ENCODE measurements at regions not wholly inside any gene's neighbourhood (a gene's known extent, or its start where the extent isn't known, plus 50 kb on each side); places are given as distances from the start of the nearest gene placed in this dataset.

GRCh38 chr13:22086597-22087330, 415.9 kb downstream of the FGF9 start:
- TF ChIP-seq POLR2A (IDR thresholded peaks at IDR 0.05; ENCODE audit: borderline replicate concordance, extremely low read depth, insufficient read depth, insufficient read length), result no peak
- TF ChIP-seq, protein P1, sequence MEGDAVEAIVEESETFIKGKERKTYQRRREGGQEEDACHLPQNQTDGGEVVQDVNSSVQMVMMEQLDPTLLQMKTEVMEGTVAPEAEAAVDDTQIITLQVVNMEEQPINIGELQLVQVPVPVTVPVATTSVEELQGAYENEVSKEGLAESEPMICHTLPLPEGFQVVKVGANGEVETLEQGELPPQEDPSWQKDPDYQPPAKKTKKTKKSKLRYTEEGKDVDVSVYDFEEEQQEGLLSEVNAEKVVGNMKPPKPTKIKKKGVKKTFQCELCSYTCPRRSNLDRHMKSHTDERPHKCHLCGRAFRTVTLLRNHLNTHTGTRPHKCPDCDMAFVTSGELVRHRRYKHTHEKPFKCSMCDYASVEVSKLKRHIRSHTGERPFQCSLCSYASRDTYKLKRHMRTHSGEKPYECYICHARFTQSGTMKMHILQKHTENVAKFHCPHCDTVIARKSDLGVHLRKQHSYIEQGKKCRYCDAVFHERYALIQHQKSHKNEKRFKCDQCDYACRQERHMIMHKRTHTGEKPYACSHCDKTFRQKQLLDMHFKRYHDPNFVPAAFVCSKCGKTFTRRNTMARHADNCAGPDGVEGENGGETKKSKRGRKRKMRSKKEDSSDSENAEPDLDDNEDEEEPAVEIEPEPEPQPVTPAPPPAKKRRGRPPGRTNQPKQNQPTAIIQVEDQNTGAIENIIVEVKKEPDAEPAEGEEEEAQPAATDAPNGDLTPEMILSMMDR (IDR thresholded peaks at IDR 0.05 in 2 of 3, conservative IDR thresholded peaks at IDR 0.05 in 1 of 3; ENCODE audit: borderline replicate concordance in 1 of 3, insufficient read depth in 1 of 3, low read depth in 2 of 3, low read length in 2 of 3), result no peak
- TF ChIP-seq POLR2AphosphoS5 (IDR thresholded peaks at IDR 0.05; ENCODE audit: low read depth, low read length), result no peak
- no peak for TF ChIP-seq EZH2 (IDR thresholded peaks at IDR 0.05)
- TF ChIP-seq, protein P2, sequence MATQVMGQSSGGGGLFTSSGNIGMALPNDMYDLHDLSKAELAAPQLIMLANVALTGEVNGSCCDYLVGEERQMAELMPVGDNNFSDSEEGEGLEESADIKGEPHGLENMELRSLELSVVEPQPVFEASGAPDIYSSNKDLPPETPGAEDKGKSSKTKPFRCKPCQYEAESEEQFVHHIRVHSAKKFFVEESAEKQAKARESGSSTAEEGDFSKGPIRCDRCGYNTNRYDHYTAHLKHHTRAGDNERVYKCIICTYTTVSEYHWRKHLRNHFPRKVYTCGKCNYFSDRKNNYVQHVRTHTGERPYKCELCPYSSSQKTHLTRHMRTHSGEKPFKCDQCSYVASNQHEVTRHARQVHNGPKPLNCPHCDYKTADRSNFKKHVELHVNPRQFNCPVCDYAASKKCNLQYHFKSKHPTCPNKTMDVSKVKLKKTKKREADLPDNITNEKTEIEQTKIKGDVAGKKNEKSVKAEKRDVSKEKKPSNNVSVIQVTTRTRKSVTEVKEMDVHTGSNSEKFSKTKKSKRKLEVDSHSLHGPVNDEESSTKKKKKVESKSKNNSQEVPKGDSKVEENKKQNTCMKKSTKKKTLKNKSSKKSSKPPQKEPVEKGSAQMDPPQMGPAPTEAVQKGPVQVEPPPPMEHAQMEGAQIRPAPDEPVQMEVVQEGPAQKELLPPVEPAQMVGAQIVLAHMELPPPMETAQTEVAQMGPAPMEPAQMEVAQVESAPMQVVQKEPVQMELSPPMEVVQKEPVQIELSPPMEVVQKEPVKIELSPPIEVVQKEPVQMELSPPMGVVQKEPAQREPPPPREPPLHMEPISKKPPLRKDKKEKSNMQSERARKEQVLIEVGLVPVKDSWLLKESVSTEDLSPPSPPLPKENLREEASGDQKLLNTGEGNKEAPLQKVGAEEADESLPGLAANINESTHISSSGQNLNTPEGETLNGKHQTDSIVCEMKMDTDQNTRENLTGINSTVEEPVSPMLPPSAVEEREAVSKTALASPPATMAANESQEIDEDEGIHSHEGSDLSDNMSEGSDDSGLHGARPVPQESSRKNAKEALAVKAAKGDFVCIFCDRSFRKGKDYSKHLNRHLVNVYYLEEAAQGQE (IDR thresholded peaks at IDR 0.05; ENCODE audit: low read depth), result no peak
- no peak for TF ChIP-seq SIN3A (IDR thresholded peaks at IDR 0.05; ENCODE audit: low read depth)
- TF ChIP-seq EZH2phosphoT487 (IDR thresholded peaks at IDR 0.05; ENCODE audit: borderline replicate concordance), result no peak

Measured in HCT116 (cell line).